ENCODE measurements at regions not wholly inside any gene's neighbourhood (a gene's known extent, or its start where the extent isn't known, plus 50 kb on each side); places are given as distances from the start of the nearest gene placed in this dataset.

- TF ChIP-seq EZH2 (IDR thresholded peaks at IDR 0.05; ENCODE audit: low read length, missing control alignments) (no peak), CTCF (conservative IDR thresholded peaks at IDR 0.05 in 1 of 2, IDR thresholded peaks at IDR 0.05 in 1 of 2; ENCODE audit: low read depth in 1 of 2, low read length in 2 of 2) (no peak)
These were observed 148.3 kb upstream of the NR3C1 start for GRCh38 chr5:143551820-143552251.

Data from fibroblast of lung (primary cell).